ENCODE measurements at regions not wholly inside any gene's neighbourhood (a gene's known extent, or its start where the extent isn't known, plus 50 kb on each side); places are given as distances from the start of the nearest gene placed in this dataset.

DNA sequence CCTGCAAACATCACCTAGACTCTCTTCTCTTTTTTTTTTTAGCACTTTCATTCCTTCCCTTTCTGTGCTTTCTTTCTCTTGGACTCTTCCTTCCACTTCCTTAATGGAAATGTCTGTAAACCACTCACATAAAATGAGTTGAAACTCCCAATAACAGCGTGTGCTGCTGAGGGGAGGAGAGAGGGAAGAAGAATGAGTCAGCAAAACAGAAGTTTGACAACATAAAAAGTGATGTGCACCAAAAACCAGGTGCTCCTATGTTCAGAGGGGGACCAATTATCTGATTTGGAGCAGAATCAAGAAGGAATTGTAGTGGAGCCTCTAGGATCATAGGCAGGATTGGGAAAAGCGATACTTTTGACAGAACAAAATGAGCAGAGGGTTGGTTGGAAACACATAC lies 712.1 kb upstream of the IGFBP3 start:
- no peak for TF ChIP-seq CTCF (IDR thresholded peaks at IDR 0.05)
- no peak for TF ChIP-seq EZH2 (IDR thresholded peaks at IDR 0.05)
